ENCODE measurements at regions not wholly inside any gene's neighbourhood (a gene's known extent, or its start where the extent isn't known, plus 50 kb on each side); places are given as distances from the start of the nearest gene placed in this dataset.

- H3K4me1 Mint-ChIP-seq: no peaks in the 10 kb centered on the region
- intact Hi-C loops (cut with micrococcal nuclease): no loop called here
- no peak overlapping the region for H3K4me3 Mint-ChIP-seq
- H3K27me3 Mint-ChIP-seq: no peaks in the 10 kb centered on the region
- H3K27ac Mint-ChIP-seq: no peak overlapping the region
- H3K9me3 Mint-ChIP-seq: no peaks in the 10 kb centered on the region
- no peak for DNase-seq
- no peaks in the 10 kb centered on the region for H3K36me3 Mint-ChIP-seq (ENCODE audit: low read depth)
These were observed 416.1 kb upstream of the LMCD1 start for GRCh38 chr3:8085498-8085897.

DNA sequence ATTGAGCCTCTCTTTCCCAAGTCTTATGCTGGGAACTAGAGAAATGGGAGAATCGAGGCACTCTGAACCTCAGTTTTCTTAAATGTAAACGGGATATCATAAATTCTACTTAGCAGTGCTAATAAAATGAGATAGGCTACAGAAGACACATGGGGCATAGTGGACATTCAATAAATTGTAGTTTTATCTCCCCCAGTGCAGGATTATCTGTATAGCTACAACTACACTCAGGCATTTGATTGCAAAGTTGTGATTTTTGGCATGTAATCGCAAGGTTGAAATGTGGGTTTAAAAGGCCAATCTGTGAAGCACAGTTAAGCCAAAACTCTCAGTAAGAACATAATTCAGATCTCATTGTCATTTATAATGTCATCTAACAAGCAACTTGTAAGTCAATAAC is 413.7 kb upstream of the LMCD1 start:
- Mint-ChIP-seq H3K4me3 (no peak overlapping the region), H3K27ac (no peak overlapping the region), H3K4me1 (no peaks in the 10 kb centered on the region), H3K36me3 (ENCODE audit: low read depth) (no peaks in the 10 kb centered on the region), H3K9me3 (no peaks in the 10 kb centered on the region), H3K27me3 (no peaks in the 10 kb centered on the region)
- DNase-seq: no peak
- intact Hi-C loops (cut with micrococcal nuclease): no loop called here

DNA sequence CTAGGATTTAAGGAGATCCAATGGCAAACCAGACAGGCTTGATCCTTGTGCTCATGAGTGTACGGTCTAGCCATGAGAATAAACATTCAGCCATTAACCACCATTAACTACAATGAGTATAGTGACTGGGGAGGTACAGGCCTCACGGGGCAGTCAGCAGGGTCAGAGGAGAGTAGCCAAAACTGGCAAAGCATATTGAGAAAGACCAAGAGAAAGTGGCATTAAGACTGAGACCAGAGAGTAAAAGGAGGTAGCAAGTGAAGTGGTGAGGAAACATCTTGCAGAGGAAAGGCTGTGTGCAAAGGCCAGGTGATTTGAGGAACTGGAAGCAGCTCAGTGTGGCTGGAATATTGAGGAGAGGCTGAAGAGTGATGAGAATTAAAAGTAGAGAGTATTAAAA is 407.2 kb upstream of the LMCD1 start:
- Mint-ChIP-seq H3K27me3 (no peaks in the 10 kb centered on the region), H3K27ac (no peak overlapping the region), H3K4me1 (no peaks in the 10 kb centered on the region), H3K4me3 (no peak overlapping the region), H3K9me3 (no peaks in the 10 kb centered on the region), H3K36me3 (ENCODE audit: low read depth) (no peaks in the 10 kb centered on the region)
- intact Hi-C loops (cut with micrococcal nuclease): no loop called here
- DNase-seq: no peak

GRCh38 chr3:8095724-8096123 is 405.9 kb upstream of the LMCD1 start:
- no peak overlapping the region for H3K4me3 Mint-ChIP-seq
- DNase-seq: no peak
- no peaks in the 10 kb centered on the region for H3K4me1 Mint-ChIP-seq
- no peaks in the 10 kb centered on the region for H3K9me3 Mint-ChIP-seq
- H3K27ac Mint-ChIP-seq: no peak overlapping the region
- intact Hi-C loops (cut with micrococcal nuclease): no loop called here
- no peaks in the 10 kb centered on the region for H3K27me3 Mint-ChIP-seq
- H3K36me3 Mint-ChIP-seq (ENCODE audit: low read depth): no peaks in the 10 kb centered on the region

DNA sequence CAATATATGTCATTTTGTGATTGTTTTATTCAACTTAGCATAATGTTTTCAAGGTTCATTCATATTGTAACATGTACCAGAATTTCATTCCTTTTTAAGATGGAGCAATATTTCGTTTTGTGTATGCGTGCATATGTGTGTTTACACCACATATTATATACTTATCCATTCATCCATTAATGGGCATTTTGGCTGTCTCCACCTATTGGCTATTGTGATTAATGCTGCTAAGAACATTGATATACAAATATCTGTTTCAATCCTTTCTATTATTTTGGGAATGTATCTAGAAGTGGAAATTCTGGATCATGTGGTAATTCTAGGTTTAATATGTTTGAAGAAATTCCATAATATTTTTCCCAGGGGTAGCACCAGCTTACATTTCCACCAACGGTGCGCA is 403.9 kb upstream of the LMCD1 start:
- Mint-ChIP-seq H3K4me3 (no peak overlapping the region), H3K27ac (no peak overlapping the region), H3K36me3 (ENCODE audit: low read depth) (no peaks in the 10 kb centered on the region), H3K9me3 (no peaks in the 10 kb centered on the region), H3K27me3 (no peaks in the 10 kb centered on the region), H3K4me1 (no peaks in the 10 kb centered on the region)
- DNase-seq: no peak
- intact Hi-C loops (cut with micrococcal nuclease): no loop called here

DNA sequence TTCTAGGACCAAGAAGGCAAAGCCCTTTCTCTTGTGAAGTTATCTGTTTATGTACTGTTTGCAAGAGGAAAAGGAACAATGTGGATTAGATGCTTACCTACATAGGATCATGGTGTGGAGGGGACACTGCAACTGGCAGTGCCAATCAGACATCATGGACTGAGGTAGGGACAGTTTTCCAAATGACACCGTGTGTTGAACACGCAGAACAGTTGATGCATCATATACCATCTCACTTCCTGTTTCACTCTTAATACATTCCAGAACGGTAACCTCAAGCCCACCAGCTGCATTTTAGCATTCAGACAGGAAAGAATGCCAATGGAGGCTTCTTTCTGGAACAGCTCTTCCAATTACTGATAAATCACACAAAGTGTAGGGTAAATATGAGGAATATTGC is 397.7 kb upstream of the LMCD1 start:
- DNase-seq: no peak
- intact Hi-C loops (cut with micrococcal nuclease): no loop called here
- Mint-ChIP-seq H3K9me3 (no peaks in the 10 kb centered on the region), H3K36me3 (ENCODE audit: low read depth) (no peaks in the 10 kb centered on the region), H3K4me3 (no peak overlapping the region), H3K27ac (no peak overlapping the region), H3K4me1 (no peaks in the 10 kb centered on the region), H3K27me3 (no peaks in the 10 kb centered on the region)

DNA sequence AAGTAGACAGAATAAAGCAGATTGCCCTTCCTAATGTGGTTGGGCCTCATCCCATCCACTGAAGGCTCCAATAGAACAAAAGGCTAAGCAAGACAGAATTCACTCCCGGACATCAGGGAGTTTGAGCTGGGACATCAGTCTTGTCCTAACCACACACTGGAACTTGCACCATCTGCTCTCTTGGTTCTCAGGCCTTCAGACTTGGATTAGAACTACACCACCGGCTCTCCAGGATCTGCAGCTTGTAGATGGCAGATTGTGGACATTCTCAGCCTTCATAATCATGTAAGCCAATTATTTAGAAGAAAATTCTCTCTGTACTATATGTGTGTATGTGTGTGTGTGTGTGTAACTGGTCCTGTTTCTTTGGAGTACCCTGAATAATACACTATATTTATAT is 394.7 kb upstream of the LMCD1 start:
- peaks cover 2% of the 10 kb centered on the region for H3K4me1 Mint-ChIP-seq

DNA sequence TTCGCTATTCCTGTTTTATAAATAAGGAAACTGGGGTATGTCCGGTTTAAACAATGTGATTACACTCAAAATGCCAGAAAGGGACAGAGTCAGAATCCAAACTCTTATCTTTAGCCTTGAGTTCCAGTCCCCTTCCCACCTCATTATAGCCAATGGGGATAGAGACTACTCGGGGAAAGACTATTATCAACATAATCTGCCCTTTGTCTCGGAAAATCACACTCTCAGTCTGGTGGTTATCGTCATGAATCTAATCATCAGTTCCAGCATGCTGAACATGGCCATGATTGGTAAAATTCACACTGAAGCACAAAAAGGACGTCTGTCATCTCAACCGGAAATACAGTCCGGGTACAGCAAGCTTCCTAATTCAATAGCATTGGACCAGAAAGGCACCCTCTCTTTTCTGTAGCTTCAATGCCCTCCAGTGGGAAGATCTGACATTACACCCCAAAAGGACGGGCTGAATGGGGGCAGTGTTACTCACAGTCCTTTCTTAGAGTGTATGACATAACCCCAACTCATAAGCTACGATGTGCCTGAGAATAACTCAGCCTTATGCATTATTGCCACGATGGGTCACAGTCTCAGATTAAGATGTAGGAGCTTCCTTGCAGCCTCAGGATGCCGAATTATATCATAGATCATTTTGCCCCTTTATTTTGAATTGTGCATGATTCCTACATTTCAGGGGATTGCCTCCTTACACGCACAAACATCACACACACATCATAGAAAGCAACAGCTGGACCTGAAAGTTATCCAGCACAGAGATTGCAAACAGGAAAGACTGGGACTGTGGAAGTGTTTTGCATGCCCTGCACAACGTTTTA is 390.4 kb upstream of the LMCD1 start:
- Mint-ChIP-seq H3K4me1 (peaks cover 2% of the 10 kb centered on the region), H3K9me3 (no peaks in the 10 kb centered on the region), H3K36me3 (ENCODE audit: low read depth) (no peaks in the 10 kb centered on the region), H3K27ac (no peak overlapping the region), H3K27me3 (no peaks in the 10 kb centered on the region), H3K4me3 (peak overlapping the region; percentile 27)
- intact Hi-C loops (cut with micrococcal nuclease): loop anchor here (1.0 kb wide), 1 partner anchor 311 kb away; no protein-coding TSS in a partner anchor
- DNase-seq: peak; percentile 86

More for the DNA sequence above, 394.7 kb upstream of the LMCD1 start:
- no peak overlapping the region for H3K27ac Mint-ChIP-seq
- no peak for DNase-seq
- no peaks in the 10 kb centered on the region for H3K27me3 Mint-ChIP-seq
- H3K36me3 Mint-ChIP-seq (ENCODE audit: low read depth): no peaks in the 10 kb centered on the region
- H3K9me3 Mint-ChIP-seq: no peaks in the 10 kb centered on the region
- intact Hi-C loops (cut with micrococcal nuclease): no loop called here
- no peak overlapping the region for H3K4me3 Mint-ChIP-seq

DNA sequence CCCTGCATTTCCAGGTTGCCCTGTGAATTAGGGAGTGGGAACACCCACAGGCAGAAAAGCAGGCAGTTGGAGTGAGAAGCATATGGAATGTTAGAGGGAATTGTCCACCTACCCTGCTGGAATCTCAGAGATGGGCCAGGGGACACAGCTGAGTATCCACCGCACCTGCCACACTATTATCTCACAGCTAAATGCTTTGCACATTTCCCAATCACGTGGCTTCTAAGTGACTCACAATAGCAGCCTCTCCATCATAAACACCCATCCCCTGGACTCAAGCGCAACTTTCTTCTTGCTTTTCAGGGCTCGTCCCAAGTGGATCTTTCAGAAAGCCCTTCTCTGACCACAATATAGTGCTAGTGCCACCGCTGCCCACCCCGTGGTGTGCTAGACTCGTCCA is 389.0 kb upstream of the LMCD1 start:
- H3K36me3 Mint-ChIP-seq (ENCODE audit: low read depth): no peaks in the 10 kb centered on the region
- H3K4me1 Mint-ChIP-seq: peaks cover 2% of the 10 kb centered on the region
- no peak overlapping the region for H3K27ac Mint-ChIP-seq
- no peak overlapping the region for H3K4me3 Mint-ChIP-seq
- H3K27me3 Mint-ChIP-seq: no peaks in the 10 kb centered on the region
- DNase-seq: no peak
- intact Hi-C loops (cut with micrococcal nuclease): no loop called here
- H3K9me3 Mint-ChIP-seq: no peaks in the 10 kb centered on the region

DNA sequence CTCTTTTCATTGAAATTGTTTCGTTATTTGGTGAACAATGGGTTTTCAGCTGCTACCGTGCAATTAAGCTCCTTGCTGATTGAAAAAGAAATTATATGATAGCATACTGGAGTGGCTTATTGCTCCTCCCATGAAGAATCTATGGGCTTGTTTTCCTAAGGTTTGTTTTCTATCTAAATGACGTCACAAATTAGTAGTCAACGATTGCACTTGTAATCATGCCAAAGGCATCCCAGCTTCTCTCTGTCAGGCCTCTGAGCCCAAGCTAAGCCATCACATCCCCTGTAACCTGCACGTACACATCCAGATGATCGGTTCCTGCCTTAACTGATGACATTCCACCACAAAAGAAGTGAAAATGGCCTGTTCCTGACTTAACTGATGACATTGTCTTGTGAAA is 388.0 kb upstream of the LMCD1 start:
- intact Hi-C loops (cut with micrococcal nuclease): no loop called here
- DNase-seq: no peak
- H3K4me3 Mint-ChIP-seq: no peak overlapping the region
- H3K27me3 Mint-ChIP-seq: peaks cover 3% of the 10 kb centered on the region
- peaks cover 2% of the 10 kb centered on the region for H3K4me1 Mint-ChIP-seq
- no peaks in the 10 kb centered on the region for H3K36me3 Mint-ChIP-seq (ENCODE audit: low read depth)
- no peaks in the 10 kb centered on the region for H3K9me3 Mint-ChIP-seq
- no peak overlapping the region for H3K27ac Mint-ChIP-seq

- Mint-ChIP-seq H3K27ac (no peak overlapping the region), H3K36me3 (ENCODE audit: low read depth) (no peaks in the 10 kb centered on the region), H3K27me3 (no peaks in the 10 kb centered on the region), H3K4me1 (no peaks in the 10 kb centered on the region), H3K4me3 (no peak overlapping the region), H3K9me3 (no peaks in the 10 kb centered on the region)
- DNase-seq: no peak
- intact Hi-C loops (cut with micrococcal nuclease): no loop called here
These were observed 372.9 kb upstream of the LMCD1 start for GRCh38 chr3:8128686-8129085.

- Mint-ChIP-seq H3K27ac (no peak overlapping the region), H3K9me3 (no peaks in the 10 kb centered on the region), H3K4me3 (no peak overlapping the region), H3K4me1 (no peaks in the 10 kb centered on the region), H3K27me3 (no peaks in the 10 kb centered on the region), H3K36me3 (ENCODE audit: low read depth) (no peaks in the 10 kb centered on the region)
- intact Hi-C loops (cut with micrococcal nuclease): no loop called here
- no peak for DNase-seq
These were observed 365.1 kb upstream of the LMCD1 start for GRCh38 chr3:8136553-8136952.

GRCh38 chr3:8143186-8143585 is 358.4 kb upstream of the LMCD1 start:
- Mint-ChIP-seq H3K9me3 (no peaks in the 10 kb centered on the region), H3K4me1 (no peaks in the 10 kb centered on the region), H3K27ac (no peak overlapping the region), H3K4me3 (no peak overlapping the region), H3K27me3 (no peaks in the 10 kb centered on the region), H3K36me3 (ENCODE audit: low read depth) (no peaks in the 10 kb centered on the region)
- no peak for DNase-seq
- intact Hi-C loops (cut with micrococcal nuclease): no loop called here

GRCh38 chr3:8145661-8146060 is 356.0 kb upstream of the LMCD1 start:
- no peak for DNase-seq
- no peak overlapping the region for H3K27ac Mint-ChIP-seq
- intact Hi-C loops (cut with micrococcal nuclease): no loop called here
- no peaks in the 10 kb centered on the region for H3K9me3 Mint-ChIP-seq
- H3K4me1 Mint-ChIP-seq: no peaks in the 10 kb centered on the region
- H3K4me3 Mint-ChIP-seq: no peak overlapping the region
- H3K27me3 Mint-ChIP-seq: no peaks in the 10 kb centered on the region
- H3K36me3 Mint-ChIP-seq (ENCODE audit: low read depth): no peaks in the 10 kb centered on the region

DNA sequence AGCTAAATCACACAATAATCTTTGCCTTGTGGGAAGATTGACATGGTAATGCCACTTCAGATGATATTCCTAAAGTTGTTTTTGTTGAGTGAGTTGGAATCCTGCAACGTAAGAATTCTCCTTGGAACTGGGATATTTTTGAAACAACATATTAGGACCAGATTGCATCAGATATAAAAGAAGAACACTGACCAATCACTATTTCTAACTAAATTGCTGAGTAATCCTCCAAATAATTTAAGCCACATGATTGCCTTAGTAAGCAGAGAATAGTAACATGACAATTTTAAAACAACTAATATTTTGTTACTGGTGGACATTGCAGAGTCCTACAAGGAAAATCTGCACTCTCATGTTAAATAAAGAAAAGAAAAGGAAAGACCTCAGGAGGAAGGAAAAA is 353.9 kb upstream of the LMCD1 start:
- H3K27me3 Mint-ChIP-seq: no peaks in the 10 kb centered on the region
- no peaks in the 10 kb centered on the region for H3K4me1 Mint-ChIP-seq
- H3K9me3 Mint-ChIP-seq: no peaks in the 10 kb centered on the region
- no peak for DNase-seq
- no peak overlapping the region for H3K4me3 Mint-ChIP-seq
- H3K27ac Mint-ChIP-seq: no peak overlapping the region
- intact Hi-C loops (cut with micrococcal nuclease): no loop called here
- H3K36me3 Mint-ChIP-seq (ENCODE audit: low read depth): no peaks in the 10 kb centered on the region
